ENCODE measurements at regions not wholly inside any gene's neighbourhood (a gene's known extent, or its start where the extent isn't known, plus 50 kb on each side); places are given as distances from the start of the nearest gene placed in this dataset.
"Not testable (repeated sequence)": the region's sequence is repeated elsewhere in the genome, so short reads cannot be mapped to it uniquely, and the experiment has no call there.

- Histone ChIP-seq H3K27ac (no peak overlapping the region), H3K36me3 (no peaks in the 10 kb centered on the region), H3K4me3 (no peak overlapping the region), H3K4me1 (no peaks in the 10 kb centered on the region), H3K9me3 (no peaks in the 10 kb centered on the region), H3K27me3 (no peaks in the 10 kb centered on the region)
- DNase-seq: no peak
- in situ Hi-C loops (cut with MboI; ENCODE audit: low pct_ligation_motif_present in 1 of 4, low pct_unique_long_range_greater_than_20kb in 1 of 4, low sequenced_read_pairs in 3 of 4): no loop called here
- WGBS, 2 donors (ENCODE audit: low coverage in 1 of 2): 87 to 89% methylated on average over 3 to 12 of the region's 12 CpGs
- intact Hi-C loops (cut with DNase I; ENCODE audit: low total_unique reads): no loop called here
- TF ChIP-seq, protein P1, sequence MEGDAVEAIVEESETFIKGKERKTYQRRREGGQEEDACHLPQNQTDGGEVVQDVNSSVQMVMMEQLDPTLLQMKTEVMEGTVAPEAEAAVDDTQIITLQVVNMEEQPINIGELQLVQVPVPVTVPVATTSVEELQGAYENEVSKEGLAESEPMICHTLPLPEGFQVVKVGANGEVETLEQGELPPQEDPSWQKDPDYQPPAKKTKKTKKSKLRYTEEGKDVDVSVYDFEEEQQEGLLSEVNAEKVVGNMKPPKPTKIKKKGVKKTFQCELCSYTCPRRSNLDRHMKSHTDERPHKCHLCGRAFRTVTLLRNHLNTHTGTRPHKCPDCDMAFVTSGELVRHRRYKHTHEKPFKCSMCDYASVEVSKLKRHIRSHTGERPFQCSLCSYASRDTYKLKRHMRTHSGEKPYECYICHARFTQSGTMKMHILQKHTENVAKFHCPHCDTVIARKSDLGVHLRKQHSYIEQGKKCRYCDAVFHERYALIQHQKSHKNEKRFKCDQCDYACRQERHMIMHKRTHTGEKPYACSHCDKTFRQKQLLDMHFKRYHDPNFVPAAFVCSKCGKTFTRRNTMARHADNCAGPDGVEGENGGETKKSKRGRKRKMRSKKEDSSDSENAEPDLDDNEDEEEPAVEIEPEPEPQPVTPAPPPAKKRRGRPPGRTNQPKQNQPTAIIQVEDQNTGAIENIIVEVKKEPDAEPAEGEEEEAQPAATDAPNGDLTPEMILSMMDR (IDR thresholded peaks at IDR 0.05): no peak
- TF ChIP-seq EP300 (IDR thresholded peaks at IDR 0.05; ENCODE audit: low read depth) (no peak), POLR2AphosphoS5 (IDR thresholded peaks at IDR 0.05) (no peak), POLR2A (IDR thresholded peaks at IDR 0.05) (no peak)
These were observed 416.0 kb downstream of the ICE1 start for GRCh38 chr5:5838493-5838892.

DNA sequence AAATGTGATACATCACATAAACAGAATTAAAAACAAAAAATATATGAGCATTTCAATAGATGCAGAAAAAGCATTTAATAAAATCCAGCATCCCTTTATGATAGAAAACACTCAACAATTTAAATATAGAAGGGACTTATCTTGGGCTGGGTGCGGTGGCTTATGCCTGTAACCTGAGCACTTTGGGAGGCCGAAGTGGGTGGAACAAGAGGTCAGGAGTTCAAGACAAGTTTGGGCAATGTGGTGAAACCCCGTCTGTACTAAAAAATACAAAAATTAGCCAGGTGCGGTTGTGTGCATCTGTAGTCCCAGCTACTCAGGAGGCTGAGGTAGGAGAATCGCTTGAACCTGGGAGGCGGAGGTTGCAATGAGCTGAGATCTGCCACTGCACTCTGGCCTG lies 409.1 kb downstream of the ICE1 start:
- H3K27me3 ChIP-seq; in situ Hi-C loops (cut with MboI; ENCODE audit: low pct_ligation_motif_present in 1 of 4, low pct_unique_long_range_greater_than_20kb in 1 of 4, low sequenced_read_pairs in 3 of 4); H3K27ac ChIP-seq; intact Hi-C loops (cut with DNase I; ENCODE audit: low total_unique reads); H3K4me1 ChIP-seq; H3K4me3 ChIP-seq; H3K36me3 ChIP-seq; DNase-seq; H3K9me3 ChIP-seq: not testable (repeated sequence)
- WGBS, 2 donors (ENCODE audit: low coverage in 1 of 2): 84 to 91% methylated on average over 6 of the region's 6 CpGs

- Histone ChIP-seq H3K27me3 (no peaks in the 10 kb centered on the region), H3K27ac (no peak overlapping the region), H3K9me3 (no peaks in the 10 kb centered on the region), H3K4me3 (no peak overlapping the region), H3K4me1 (no peaks in the 10 kb centered on the region), H3K36me3 (no peaks in the 10 kb centered on the region)
- 65 to 76% methylated on average over 4 to 5 of the region's 5 CpGs for WGBS, 2 donors (ENCODE audit: low coverage in 1 of 2)
- in situ Hi-C loops (cut with MboI; ENCODE audit: low pct_ligation_motif_present in 1 of 4, low pct_unique_long_range_greater_than_20kb in 1 of 4, low sequenced_read_pairs in 3 of 4) (no loop called here), intact Hi-C loops (cut with DNase I; ENCODE audit: low total_unique reads) (no loop called here)
- TF ChIP-seq POLR2A (IDR thresholded peaks at IDR 0.05) (no peak), POLR2AphosphoS5 (IDR thresholded peaks at IDR 0.05) (no peak), EP300 (IDR thresholded peaks at IDR 0.05; ENCODE audit: low read depth) (no peak)
- TF ChIP-seq, protein P1 (IDR thresholded peaks at IDR 0.05): no peak
- no peak for DNase-seq
These were observed 406.1 kb downstream of the ICE1 start for GRCh38 chr5:5828619-5829018.

GRCh38 chr5:5826911-5827310 lies 404.4 kb downstream of the ICE1 start:
- intact Hi-C loops (cut with DNase I; ENCODE audit: low total_unique reads) (no loop called here), in situ Hi-C loops (cut with MboI; ENCODE audit: low pct_ligation_motif_present in 1 of 4, low pct_unique_long_range_greater_than_20kb in 1 of 4, low sequenced_read_pairs in 3 of 4) (no loop called here)
- H3K27ac ChIP-seq: no peak overlapping the region
- no peaks in the 10 kb centered on the region for H3K36me3 ChIP-seq
- TF ChIP-seq EP300 (IDR thresholded peaks at IDR 0.05; ENCODE audit: low read depth) (no peak), POLR2AphosphoS5 (IDR thresholded peaks at IDR 0.05) (no peak), POLR2A (IDR thresholded peaks at IDR 0.05) (no peak)
- TF ChIP-seq, protein P1 (IDR thresholded peaks at IDR 0.05): no peak
- no peaks in the 10 kb centered on the region for H3K4me1 ChIP-seq
- no peaks in the 10 kb centered on the region for H3K27me3 ChIP-seq
- H3K9me3 ChIP-seq: no peaks in the 10 kb centered on the region
- no peak overlapping the region for H3K4me3 ChIP-seq
- no peak for DNase-seq
- WGBS, 2 donors (ENCODE audit: low coverage in 1 of 2): 73 to 81% methylated on average over 4 to 6 of the region's 6 CpGs

- Histone ChIP-seq H3K27ac (no peak overlapping the region), H3K4me1 (no peaks in the 10 kb centered on the region), H3K4me3 (no peak overlapping the region), H3K9me3 (no peaks in the 10 kb centered on the region), H3K27me3 (no peaks in the 10 kb centered on the region), H3K36me3 (no peaks in the 10 kb centered on the region)
- in situ Hi-C loops (cut with MboI; ENCODE audit: low pct_ligation_motif_present in 1 of 4, low pct_unique_long_range_greater_than_20kb in 1 of 4, low sequenced_read_pairs in 3 of 4): no loop called here
- intact Hi-C loops (cut with DNase I; ENCODE audit: low total_unique reads): no loop called here
- 70 to 87% methylated on average over 3 of the region's 3 CpGs for WGBS, 2 donors (ENCODE audit: low coverage in 1 of 2)
- no peak for DNase-seq
- TF ChIP-seq, protein P1 (IDR thresholded peaks at IDR 0.05): no peak
- TF ChIP-seq EP300 (IDR thresholded peaks at IDR 0.05; ENCODE audit: low read depth) (no peak), POLR2A (IDR thresholded peaks at IDR 0.05) (no peak), POLR2AphosphoS5 (IDR thresholded peaks at IDR 0.05) (no peak)
These were observed 400.3 kb downstream of the ICE1 start for GRCh38 chr5:5822729-5823257.

Measured in transverse colon (tissue), 4 donors.